ENCODE measurements at regions not wholly inside any gene's neighbourhood (a gene's known extent, or its start where the extent isn't known, plus 50 kb on each side); places are given as distances from the start of the nearest gene placed in this dataset.

DNA sequence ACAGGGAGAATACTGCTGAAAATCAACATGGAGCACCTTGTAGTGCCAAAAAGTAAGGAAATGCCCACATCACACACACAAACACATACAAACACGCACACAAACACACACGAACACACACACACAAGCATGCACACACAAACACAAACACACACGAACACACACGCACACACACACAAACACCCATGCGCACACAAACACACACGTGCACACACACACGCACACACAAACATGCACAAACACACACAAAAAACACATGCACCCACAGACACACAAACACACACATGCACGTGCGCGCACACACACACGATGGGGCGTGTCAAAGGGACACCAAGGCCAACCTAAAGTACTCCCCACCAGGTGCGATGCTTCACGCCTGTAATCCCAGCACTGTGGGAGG is 61.7 kb upstream of the C14orf180 start:
- DNase-seq = no peak
- no peak overlapping the region for H3K4me3 ChIP-seq
- intact Hi-C loops (cut with DNase I) = no loop called here
- no peak overlapping the region for H3K27ac ChIP-seq
- H3K4me1 ChIP-seq = no peaks in the 10 kb centered on the region
- H3K9me3 ChIP-seq = no peaks in the 10 kb centered on the region
- ATAC-seq = no peak
- TF ChIP-seq, protein P1, sequence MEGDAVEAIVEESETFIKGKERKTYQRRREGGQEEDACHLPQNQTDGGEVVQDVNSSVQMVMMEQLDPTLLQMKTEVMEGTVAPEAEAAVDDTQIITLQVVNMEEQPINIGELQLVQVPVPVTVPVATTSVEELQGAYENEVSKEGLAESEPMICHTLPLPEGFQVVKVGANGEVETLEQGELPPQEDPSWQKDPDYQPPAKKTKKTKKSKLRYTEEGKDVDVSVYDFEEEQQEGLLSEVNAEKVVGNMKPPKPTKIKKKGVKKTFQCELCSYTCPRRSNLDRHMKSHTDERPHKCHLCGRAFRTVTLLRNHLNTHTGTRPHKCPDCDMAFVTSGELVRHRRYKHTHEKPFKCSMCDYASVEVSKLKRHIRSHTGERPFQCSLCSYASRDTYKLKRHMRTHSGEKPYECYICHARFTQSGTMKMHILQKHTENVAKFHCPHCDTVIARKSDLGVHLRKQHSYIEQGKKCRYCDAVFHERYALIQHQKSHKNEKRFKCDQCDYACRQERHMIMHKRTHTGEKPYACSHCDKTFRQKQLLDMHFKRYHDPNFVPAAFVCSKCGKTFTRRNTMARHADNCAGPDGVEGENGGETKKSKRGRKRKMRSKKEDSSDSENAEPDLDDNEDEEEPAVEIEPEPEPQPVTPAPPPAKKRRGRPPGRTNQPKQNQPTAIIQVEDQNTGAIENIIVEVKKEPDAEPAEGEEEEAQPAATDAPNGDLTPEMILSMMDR (IDR thresholded peaks at IDR 0.05) = no peak
- no peaks in the 10 kb centered on the region for H3K27me3 ChIP-seq
- no peaks in the 10 kb centered on the region for H3K36me3 ChIP-seq

DNA sequence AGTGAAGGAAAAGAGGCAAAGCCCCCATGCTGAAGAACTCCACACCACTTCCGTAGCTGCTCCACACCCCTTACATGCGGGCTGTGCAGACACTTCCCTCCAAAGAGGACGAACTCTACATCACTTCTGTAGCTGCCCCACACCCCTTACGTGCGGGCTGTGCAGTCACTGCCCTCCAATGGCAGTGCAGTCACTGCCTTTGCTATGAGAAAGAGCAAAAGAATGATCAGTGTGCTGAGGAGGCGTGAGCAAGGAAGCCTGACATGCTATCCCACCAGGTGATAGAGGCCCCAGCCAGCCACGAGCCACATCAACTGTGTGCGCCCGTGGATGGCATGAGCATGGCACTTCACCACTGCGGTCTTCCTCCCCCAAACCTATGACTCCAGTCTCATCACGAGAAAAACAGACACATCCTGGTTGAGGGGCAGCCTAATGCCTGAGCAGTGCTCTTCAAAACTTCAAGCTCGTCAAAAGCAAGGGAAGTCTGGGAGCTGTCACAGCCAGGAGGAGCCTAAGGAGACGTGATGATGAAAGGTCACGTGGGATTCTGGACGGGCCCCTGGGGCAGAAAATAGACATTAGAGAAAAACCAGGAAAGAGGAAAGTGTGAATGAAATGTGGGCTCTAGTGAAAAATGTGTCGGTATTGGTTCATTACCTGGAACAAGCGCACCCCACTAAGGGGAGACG is 60.8 kb upstream of the C14orf180 start:
- H3K27ac ChIP-seq = no peak overlapping the region
- ATAC-seq = no peak
- intact Hi-C loops (cut with DNase I) = no loop called here
- H3K4me1 ChIP-seq = no peaks in the 10 kb centered on the region
- no peaks in the 10 kb centered on the region for H3K27me3 ChIP-seq
- DNase-seq = no peak
- H3K9me3 ChIP-seq = no peaks in the 10 kb centered on the region
- H3K36me3 ChIP-seq = no peaks in the 10 kb centered on the region
- TF ChIP-seq, protein P1 (IDR thresholded peaks at IDR 0.05) = no peak
- no peak overlapping the region for H3K4me3 ChIP-seq

DNA sequence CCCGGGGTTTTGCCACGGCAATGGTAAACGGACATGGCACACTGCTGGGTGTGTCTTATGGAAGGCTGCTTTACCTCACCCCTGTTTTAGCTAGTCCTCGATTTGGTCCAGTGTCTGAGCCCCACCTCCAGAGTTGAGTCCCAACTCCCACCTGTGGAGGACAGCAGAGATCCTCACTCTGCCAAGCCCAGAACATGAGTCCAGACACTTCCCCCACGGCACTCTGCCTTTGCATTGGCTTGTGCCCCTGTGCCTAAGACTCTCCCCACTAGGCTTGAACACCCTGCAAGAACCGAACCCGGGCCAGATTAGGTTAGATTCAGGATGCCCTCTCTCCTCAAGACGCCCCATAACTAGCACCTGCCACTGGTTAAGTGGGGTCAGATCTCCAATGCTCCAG is 59.8 kb upstream of the C14orf180 start:
- Histone ChIP-seq H3K4me3 (no peak overlapping the region), H3K27ac (no peak overlapping the region), H3K36me3 (no peaks in the 10 kb centered on the region), H3K27me3 (no peaks in the 10 kb centered on the region), H3K4me1 (no peaks in the 10 kb centered on the region), H3K9me3 (no peaks in the 10 kb centered on the region)
- no peak for DNase-seq
- intact Hi-C loops (cut with DNase I) = no loop called here
- TF ChIP-seq, protein P1 (IDR thresholded peaks at IDR 0.05) = no peak
- ATAC-seq = no peak

DNA sequence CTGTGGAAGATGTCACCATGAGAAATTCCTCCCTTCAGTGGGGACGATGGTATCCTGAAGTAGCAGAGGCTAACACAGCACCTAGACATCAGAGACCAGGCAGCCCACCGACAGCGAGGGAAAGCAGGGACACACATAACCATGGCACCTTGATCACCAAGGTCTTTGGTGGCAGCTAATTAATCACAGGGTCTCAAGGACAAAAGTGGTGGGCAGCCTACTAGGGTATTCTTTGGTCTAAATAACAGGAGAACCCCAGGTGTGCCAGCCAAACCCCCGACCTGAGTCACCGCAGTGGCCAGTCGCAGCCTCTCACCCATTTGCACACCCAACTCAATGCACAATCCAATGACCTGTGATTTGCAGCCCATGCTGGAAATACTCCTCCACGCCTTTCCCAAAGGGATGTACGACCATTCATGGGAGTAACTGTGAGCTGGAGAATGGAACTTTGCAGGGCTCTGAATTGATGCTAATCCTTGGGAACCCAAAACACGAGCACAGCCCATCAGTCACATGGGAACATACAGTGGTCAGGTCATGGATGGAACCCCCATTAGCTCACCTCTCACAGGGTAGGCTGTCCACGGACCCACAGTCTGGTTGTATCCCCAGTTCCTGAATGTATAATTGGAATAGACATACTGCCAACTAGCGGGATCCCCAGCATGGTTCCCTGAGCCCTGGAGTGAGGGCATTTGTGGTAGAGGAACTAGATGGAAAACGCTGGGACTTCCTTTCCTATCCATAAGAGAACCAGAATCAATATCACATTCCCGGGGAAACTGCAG is 58.7 kb upstream of the C14orf180 start:
- Histone ChIP-seq H3K4me3 (no peak overlapping the region), H3K27me3 (no peaks in the 10 kb centered on the region), H3K36me3 (no peaks in the 10 kb centered on the region), H3K9me3 (no peaks in the 10 kb centered on the region), H3K27ac (no peak overlapping the region), H3K4me1 (no peaks in the 10 kb centered on the region)
- TF ChIP-seq, protein P1 (IDR thresholded peaks at IDR 0.05) = no peak
- DNase-seq (no peak), ATAC-seq (no peak)
- intact Hi-C loops (cut with DNase I) = no loop called here

DNA sequence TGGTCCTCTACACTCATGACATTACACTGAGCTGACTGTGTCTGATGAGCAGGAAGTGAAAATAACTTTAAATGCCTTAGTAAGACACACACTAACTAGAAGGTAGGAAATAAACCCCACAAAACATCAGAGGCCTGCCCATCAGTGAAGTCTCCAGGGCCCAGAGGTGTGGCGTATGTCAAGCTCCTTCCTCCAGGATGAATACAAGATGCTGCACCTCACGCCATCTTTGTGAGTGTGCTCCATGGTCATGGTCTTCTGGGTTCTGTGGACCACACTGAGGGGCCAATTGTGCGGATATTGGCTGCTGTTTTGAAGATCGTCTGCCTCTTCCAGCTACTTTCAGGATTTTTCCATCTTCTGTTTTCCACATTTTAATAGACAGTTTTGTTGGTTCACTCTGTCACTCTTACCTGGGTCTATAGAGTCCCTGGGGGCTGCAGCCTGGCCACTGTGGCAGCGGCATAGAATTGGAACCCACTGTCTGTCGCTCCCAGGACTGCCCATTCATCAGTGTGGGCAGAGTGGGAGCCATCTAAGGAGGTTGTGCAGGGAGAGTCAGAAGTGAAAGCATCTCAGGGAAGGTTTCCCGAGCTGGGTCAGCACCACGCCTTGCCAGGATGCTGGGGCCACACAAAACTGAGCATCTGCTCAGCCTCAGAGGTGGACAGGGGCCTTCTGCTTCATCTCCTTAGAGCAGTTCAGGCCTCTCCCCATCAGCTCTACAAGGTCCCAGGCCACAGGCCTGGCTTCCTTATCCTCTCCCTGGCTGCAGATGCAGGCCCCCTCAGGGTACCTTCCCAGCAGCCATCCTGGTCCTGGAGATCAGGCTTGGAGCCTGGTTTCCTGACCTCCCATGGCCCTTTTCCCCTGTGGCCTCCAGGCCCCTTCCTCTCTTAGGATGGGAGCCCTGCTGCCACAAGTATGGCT is 57.5 kb upstream of the C14orf180 start:
- intact Hi-C loops (cut with DNase I) = no loop called here
- H3K27me3 ChIP-seq = no peaks in the 10 kb centered on the region
- DNase-seq (no peak), ATAC-seq (no peak)
- TF ChIP-seq, protein P1 (IDR thresholded peaks at IDR 0.05) = no peak
- no peaks in the 10 kb centered on the region for H3K4me1 ChIP-seq
- H3K4me3 ChIP-seq = no peak overlapping the region
- no peak overlapping the region for H3K27ac ChIP-seq
- no peaks in the 10 kb centered on the region for H3K9me3 ChIP-seq
- H3K36me3 ChIP-seq = no peaks in the 10 kb centered on the region
